HG03439 (cell line): ENCODE measurements at regions not wholly inside any gene's neighbourhood (a gene's known extent, or its start where the extent isn't known, plus 50 kb on each side); places are given as distances from the start of the nearest gene placed in this dataset.

Source experiments
- ATAC-seq: cut with Tn5 transposase; IDR thresholded peaks from one replicate; pipeline ENCODE4 v1.9.1; 2021; ENCODE audit warnings: mild to moderate bottlenecking, moderate library complexity; ENCODE audit not compliant: unreplicated experiment

DNA sequence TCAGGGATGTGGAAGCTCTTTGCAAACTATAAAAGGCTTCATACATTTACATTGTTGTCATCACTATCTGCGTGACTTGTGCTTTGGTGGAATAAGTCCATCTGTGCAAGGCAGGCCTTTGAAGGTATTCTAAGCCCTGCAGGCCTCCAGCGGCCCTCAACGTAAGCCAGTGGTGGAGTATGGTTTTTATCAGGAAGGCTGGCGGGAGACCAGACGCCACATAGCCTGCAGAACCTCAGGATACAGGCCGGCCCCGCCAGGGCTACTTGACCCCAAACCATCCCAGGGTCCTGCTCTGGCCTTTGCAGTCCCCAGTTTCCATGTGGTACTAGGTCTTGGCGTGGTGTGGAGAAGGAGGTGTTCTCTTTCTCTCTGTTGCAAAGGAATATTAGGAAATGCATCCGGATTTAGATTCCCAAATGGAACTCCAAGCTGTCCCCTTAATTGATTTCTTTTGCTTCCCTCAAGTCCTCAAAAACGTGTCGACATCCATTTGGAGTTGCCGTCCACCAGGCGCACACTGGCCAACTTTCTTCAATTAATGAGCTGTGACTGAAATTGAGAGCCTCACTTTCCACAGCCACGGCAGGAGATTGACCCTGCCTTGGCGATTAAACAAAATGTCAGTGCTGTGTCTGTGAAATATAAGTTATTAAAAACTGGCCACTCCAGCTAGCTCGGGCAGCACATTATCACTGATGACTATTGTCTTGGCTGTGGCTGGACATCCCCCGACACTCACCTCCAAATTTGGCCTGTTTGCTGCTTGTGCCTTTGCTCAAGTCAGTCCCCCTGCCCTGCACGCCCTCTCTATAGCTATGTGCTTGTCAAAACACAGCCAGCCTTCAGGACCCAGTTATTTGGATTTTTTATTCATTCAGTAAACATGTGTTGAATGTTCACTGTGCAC is 239.8 kb upstream of the TLE3 start:
- no peak for ATAC-seq

GRCh38 chr15:70336425-70337009 is 238.8 kb upstream of the TLE3 start:
- no peak for ATAC-seq

GRCh38 chr15:70334286-70334685 is 236.6 kb upstream of the TLE3 start:
- no peak for ATAC-seq

DNA sequence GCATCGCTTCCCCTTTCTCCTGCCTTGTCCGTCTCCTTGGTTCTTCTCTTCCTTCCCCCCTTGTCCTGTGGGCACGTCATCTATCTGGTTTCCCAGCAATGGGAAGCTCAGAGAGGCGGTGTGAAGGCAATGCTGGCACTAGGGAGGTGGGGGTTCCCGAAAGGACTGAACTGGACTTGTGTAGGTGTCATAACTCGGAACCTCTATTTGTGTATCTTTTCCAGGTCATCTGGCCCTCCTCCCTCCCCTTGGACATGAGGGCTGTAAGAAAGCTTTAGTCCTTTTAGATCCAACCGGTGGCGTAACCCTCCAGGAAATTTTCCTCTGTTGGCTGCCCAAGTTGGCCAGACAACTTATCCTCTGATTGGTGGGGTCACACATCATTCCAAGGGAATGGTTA is 231.5 kb upstream of the TLE3 start:
- ATAC-seq, result no peak

DNA sequence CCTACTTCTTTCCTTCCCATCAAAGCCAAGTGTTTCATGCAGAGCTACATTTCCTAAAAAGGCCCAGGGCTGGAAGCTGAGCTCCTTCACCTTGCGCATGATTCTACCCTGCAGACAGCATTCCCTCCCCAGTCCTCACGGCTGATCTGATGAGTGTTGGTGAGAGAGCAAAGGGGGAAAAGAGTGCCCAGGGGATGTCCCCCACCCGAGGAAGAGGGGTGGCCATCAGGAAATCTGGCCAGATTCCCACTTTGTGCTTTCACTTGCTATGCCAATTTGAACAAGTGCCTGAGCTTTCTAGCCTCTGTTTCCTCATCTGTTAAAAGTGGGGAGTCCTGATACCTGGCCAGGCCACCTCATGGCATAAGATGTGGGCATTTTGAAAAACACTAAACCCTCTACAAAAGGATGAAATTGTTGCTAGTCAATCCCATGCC is 231.0 kb upstream of the TLE3 start:
- no peak for ATAC-seq

- ATAC-seq, result no peak
Observed at GRCh38 chr15:70327856-70328678, 230.3 kb upstream of the TLE3 start.

DNA sequence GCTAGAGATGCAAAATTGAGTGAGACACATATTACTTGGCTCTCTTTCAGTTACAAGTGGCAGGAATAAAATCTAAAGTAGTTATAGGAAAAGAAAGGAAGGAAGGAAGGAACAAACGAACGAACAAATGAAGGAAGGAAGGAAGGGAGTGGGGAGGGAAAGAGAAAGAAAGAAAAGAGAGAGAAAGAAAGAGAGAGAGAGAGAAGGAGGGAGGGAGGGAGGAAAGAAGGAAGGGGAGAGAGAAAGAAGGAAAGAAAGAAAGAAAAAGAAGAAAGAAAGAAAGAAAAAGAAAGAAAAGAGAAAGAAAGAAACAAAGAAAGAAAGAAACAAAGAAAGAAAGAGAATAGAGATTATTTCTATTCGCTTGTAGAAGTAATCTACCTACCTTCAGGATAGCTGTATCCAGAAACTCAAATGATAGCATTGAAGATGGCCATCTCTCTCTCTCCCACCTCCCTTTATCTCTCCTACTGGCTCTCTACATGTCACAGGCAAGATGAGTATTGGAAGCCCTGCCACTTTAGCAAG is 229.7 kb upstream of the TLE3 start:
- no peak for ATAC-seq

- ATAC-seq, result no peak
Observed at GRCh38 chr15:70324001-70324974, 226.6 kb upstream of the TLE3 start.

DNA sequence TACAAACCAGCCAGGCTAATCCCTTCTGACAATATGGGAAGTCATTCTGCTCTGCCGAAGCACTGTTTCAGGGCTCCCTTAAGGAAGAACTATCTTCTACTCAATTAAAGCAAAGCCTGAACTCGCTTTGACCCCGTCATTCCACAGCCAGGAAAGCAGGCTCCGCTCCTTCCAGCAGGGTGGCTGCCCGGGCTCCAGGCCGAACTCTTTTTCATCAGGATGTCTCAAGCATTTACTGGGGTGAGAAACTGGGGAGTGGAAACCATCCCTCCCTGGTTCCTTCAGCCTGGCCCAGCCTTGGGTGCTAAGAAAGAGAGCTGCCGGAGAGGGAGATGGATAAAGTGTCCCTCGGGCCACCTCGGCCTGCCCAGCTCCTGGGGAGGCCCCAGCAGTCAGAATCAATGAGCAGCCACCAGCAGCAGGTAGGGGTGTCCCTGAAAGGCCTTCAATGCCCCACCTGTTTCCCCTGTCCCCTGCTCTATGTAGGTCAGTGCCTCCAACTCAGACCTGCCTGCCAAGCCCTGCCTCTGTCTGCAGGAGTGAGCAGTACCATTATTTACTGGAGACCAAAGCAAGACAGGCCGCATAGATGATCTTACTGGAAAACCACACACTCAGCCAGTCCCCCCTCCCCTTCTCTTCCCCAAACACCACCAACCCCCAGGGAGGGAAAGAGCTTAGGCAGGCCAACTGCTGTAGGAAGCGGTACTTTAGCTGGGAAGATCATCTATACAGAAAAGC is 225.6 kb upstream of the TLE3 start:
- ATAC-seq, result no peak

GRCh38 chr15:70322051-70322668 is 224.4 kb upstream of the TLE3 start:
- no peak for ATAC-seq

DNA sequence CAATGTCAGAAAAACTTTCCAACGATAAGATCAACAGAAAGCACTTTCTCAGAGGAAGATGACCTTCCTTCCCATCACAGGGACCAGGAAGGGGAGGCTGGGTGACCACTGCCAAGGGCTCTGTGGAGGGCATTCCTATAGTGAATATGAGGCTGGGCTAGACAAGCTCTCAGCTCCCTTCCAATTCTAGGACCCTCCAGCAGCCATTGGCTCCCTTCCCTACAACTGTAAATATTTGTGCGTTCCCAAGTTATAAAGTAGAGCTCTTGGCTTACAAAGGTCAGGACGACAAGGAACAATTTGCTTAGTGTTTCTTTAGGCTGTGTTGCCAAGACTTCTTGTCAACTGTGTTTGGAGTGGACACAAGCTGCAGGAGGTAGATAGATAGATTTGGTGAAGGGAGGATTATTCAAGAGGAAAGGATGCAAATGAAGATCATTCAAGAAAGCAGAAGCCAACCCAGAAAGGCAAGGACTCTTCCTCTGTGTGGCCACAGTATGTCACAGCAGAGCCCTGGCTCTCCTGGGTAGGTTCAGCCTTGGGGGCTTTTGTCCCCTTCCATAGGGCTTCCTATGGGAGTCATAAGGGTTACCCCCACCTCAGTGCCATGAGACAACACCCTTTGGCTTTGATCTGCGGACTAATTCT is 223.6 kb upstream of the TLE3 start:
- ATAC-seq, result no peak

- no peak for ATAC-seq
Observed at GRCh38 chr15:70320482-70320881, 222.8 kb upstream of the TLE3 start.

DNA sequence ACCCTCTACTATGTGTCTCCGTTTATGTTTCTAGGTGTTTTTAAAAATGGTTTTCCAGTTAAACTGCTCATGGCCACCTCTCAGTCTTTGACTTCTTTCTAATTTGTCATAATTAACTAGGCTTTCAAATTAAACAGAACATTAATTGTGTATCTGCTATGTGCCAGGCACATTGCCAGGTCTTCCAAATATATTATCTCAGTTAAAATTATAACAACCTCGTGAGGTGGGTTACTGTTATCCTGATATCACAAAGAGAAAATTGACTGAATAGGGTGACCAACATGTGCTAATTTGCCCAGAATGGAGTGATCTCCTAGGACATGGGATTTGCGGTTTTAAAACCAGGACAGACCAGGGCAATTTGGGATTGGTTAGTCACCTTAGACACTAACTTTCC is 222.4 kb upstream of the TLE3 start:
- no peak for ATAC-seq

GRCh38 chr15:70319466-70319865 is 221.7 kb upstream of the TLE3 start:
- peak; percentile 74 for ATAC-seq

- ATAC-seq, result no peak
Observed at GRCh38 chr15:70318594-70319465, 221.1 kb upstream of the TLE3 start.

GRCh38 chr15:70316059-70316600 is 218.4 kb upstream of the TLE3 start:
- no peak for ATAC-seq

DNA sequence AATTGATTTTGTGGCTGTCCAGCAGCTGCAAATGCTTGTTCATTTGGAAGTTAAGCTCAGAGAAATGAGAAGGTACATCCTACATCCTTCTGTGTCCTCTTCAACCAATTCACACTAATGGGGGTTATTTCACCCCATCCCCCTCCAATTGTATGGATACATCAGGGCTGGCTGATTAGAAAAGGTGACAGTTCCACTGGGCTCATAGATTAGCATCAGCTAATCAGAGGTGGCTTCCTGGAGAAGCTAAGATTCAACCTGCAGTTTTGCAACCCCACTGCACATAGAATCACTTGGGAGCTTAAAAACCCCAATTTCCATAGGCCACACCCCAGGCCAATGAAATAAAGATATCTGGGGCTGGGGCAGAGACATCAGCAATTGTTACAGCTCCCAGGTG is 217.7 kb upstream of the TLE3 start:
- ATAC-seq, result no peak
